ENCODE measurements at regions not wholly inside any gene's neighbourhood (a gene's known extent, or its start where the extent isn't known, plus 50 kb on each side); places are given as distances from the start of the nearest gene placed in this dataset.

- no peaks in the 10 kb centered on the region for H3K27me3 ChIP-seq (ENCODE audit: insufficient read depth, low read length, poor library complexity, severe bottlenecking)
- H2AFZ ChIP-seq (ENCODE audit: low read length): peak overlapping the region; percentile 11; the same call in 1 of the 2 replicates
- H3K79me2 ChIP-seq (ENCODE audit: insufficient read depth, low read length): peaks cover 20% of the 10 kb centered on the region
- TF ChIP-seq EZH2phosphoT487 (IDR thresholded peaks at IDR 0.05; ENCODE audit: borderline replicate concordance) (no peak), CTCF (conservative IDR thresholded peaks at IDR 0.05; ENCODE audit: low read length) (no peak)
- H3K9me3 ChIP-seq (ENCODE audit: insufficient read depth, low read depth, low read length): no peaks in the 10 kb centered on the region
- H3K4me1 ChIP-seq (ENCODE audit: insufficient read depth, low read length, poor library complexity, severe bottlenecking): peaks cover 26% of the 10 kb centered on the region
- H3F3A ChIP-seq (ENCODE audit: low read depth): peaks cover 14% of the 10 kb centered on the region
- peak overlapping the region; percentile 84 for H3K4me2 ChIP-seq (ENCODE audit: low read depth, low read length, poor library complexity, severe bottlenecking)
- H3K9me2 ChIP-seq (replicated peaks; ENCODE audit: low read depth, low read length): no peaks in the 10 kb centered on the region
- H4K20me1 ChIP-seq (ENCODE audit: insufficient read depth, low read length, poor library complexity, severe bottlenecking): peaks cover 12% of the 10 kb centered on the region
- peak overlapping the region; percentile 98 for H3K9ac ChIP-seq (ENCODE audit: low read depth, low read length, poor library complexity, severe bottlenecking)
- peak overlapping the region; percentile 89 for H3K4me3 ChIP-seq (ENCODE audit: low read length, poor library complexity, severe bottlenecking)
- H3K36me3 ChIP-seq (ENCODE audit: insufficient read depth, low read length): no peaks in the 10 kb centered on the region
Observed at GRCh38 chr6:26195376-26195923, 108.2 kb downstream of the HFE start.

- peak overlapping the region; percentile 89 for H3K4me3 ChIP-seq (ENCODE audit: low read length, poor library complexity, severe bottlenecking)
- no peak overlapping the region for H2AFZ ChIP-seq (ENCODE audit: low read length)
- TF ChIP-seq EZH2phosphoT487 (IDR thresholded peaks at IDR 0.05; ENCODE audit: borderline replicate concordance) (no peak), CTCF (conservative IDR thresholded peaks at IDR 0.05; ENCODE audit: low read length) (no peak)
- H3K9me3 ChIP-seq (ENCODE audit: insufficient read depth, low read depth, low read length): no peaks in the 10 kb centered on the region
- no peaks in the 10 kb centered on the region for H3K9me2 ChIP-seq (replicated peaks; ENCODE audit: low read depth, low read length)
- H3K4me2 ChIP-seq (ENCODE audit: low read depth, low read length, poor library complexity, severe bottlenecking): peak overlapping the region; percentile 84
- peak overlapping the region; percentile 98 for H3K9ac ChIP-seq (ENCODE audit: low read depth, low read length, poor library complexity, severe bottlenecking)
- H4K20me1 ChIP-seq (ENCODE audit: insufficient read depth, low read length, poor library complexity, severe bottlenecking): peaks cover 12% of the 10 kb centered on the region
- peaks cover 27% of the 10 kb centered on the region for H3K4me1 ChIP-seq (ENCODE audit: insufficient read depth, low read length, poor library complexity, severe bottlenecking)
- H3K79me2 ChIP-seq (ENCODE audit: insufficient read depth, low read length): peaks cover 20% of the 10 kb centered on the region
- H3K27me3 ChIP-seq (ENCODE audit: insufficient read depth, low read length, poor library complexity, severe bottlenecking): no peaks in the 10 kb centered on the region
- H3K36me3 ChIP-seq (ENCODE audit: insufficient read depth, low read length): no peaks in the 10 kb centered on the region
- peaks cover 14% of the 10 kb centered on the region for H3F3A ChIP-seq (ENCODE audit: low read depth)
Observed at GRCh38 chr6:26195924-26196845, 109.0 kb downstream of the HFE start.

- H3K4me1 ChIP-seq (ENCODE audit: insufficient read depth, low read length, poor library complexity, severe bottlenecking): peaks cover 33% of the 10 kb centered on the region
- H3K36me3 ChIP-seq (ENCODE audit: insufficient read depth, low read length): no peaks in the 10 kb centered on the region
- no peak overlapping the region for H2AFZ ChIP-seq (ENCODE audit: low read length)
- H3K79me2 ChIP-seq (ENCODE audit: insufficient read depth, low read length): peaks cover 20% of the 10 kb centered on the region
- no peaks in the 10 kb centered on the region for H3K27me3 ChIP-seq (ENCODE audit: insufficient read depth, low read length, poor library complexity, severe bottlenecking)
- no peaks in the 10 kb centered on the region for H3K9me2 ChIP-seq (replicated peaks; ENCODE audit: low read depth, low read length)
- no peaks in the 10 kb centered on the region for H3K9me3 ChIP-seq (ENCODE audit: insufficient read depth, low read depth, low read length)
- peak; percentile 28; the same call in 1 of the 2 replicates for TF ChIP-seq CTCF (conservative IDR thresholded peaks at IDR 0.05; ENCODE audit: low read length)
- TF ChIP-seq EZH2phosphoT487 (IDR thresholded peaks at IDR 0.05; ENCODE audit: borderline replicate concordance): no peak
- peaks cover 12% of the 10 kb centered on the region for H4K20me1 ChIP-seq (ENCODE audit: insufficient read depth, low read length, poor library complexity, severe bottlenecking)
- peaks cover 14% of the 10 kb centered on the region for H3F3A ChIP-seq (ENCODE audit: low read depth)
- peak overlapping the region; percentile 84 for H3K4me2 ChIP-seq (ENCODE audit: low read depth, low read length, poor library complexity, severe bottlenecking)
- H3K9ac ChIP-seq (ENCODE audit: low read depth, low read length, poor library complexity, severe bottlenecking): peak overlapping the region; percentile 98
- H3K4me3 ChIP-seq (ENCODE audit: low read length, poor library complexity, severe bottlenecking): peak overlapping the region; percentile 89
Observed at GRCh38 chr6:26196846-26197635, 109.8 kb downstream of the HFE start.
